ENCODE measurements at regions not wholly inside any gene's neighbourhood (a gene's known extent, or its start where the extent isn't known, plus 50 kb on each side); places are given as distances from the start of the nearest gene placed in this dataset.

- H3K9me3 ChIP-seq (ENCODE audit: low read depth, low read length): no peaks in the 10 kb centered on the region
- no peak for TF ChIP-seq CTCF (IDR thresholded peaks at IDR 0.05; ENCODE audit: extremely low read depth, low read depth, low read length)
- no peaks in the 10 kb centered on the region for H4K20me1 ChIP-seq (ENCODE audit: insufficient read depth, low read length)
- H3K4me3 ChIP-seq (ENCODE audit: insufficient read depth, low read length): no peak overlapping the region
- no peak overlapping the region for H2AFZ ChIP-seq (ENCODE audit: low read length)
- no peak overlapping the region for H3K27ac ChIP-seq (ENCODE audit: low read depth, low read length)
- DNase-seq (ENCODE audit: insufficient read length, low spot score, missing footprints): no peak
- no peaks in the 10 kb centered on the region for H3K79me2 ChIP-seq (ENCODE audit: insufficient read depth, low read length)
- H3K4me1 ChIP-seq (ENCODE audit: insufficient read depth, low read length): no peaks in the 10 kb centered on the region
- H3K4me2 ChIP-seq (ENCODE audit: insufficient read depth, low read length): no peak overlapping the region
- no peaks in the 10 kb centered on the region for H3K36me3 ChIP-seq (ENCODE audit: insufficient read depth, low read length)
- peaks cover 32% of the 10 kb centered on the region for H3K27me3 ChIP-seq (ENCODE audit: insufficient read depth, low read length)
Observed at GRCh38 chr13:29959086-29959485, 108.7 kb upstream of the UBL3 start.

GRCh38 chr13:29958476-29958875 lies 108.1 kb upstream of the UBL3 start:
- H3K4me2 ChIP-seq (ENCODE audit: insufficient read depth, low read length): no peak overlapping the region
- no peak overlapping the region for H2AFZ ChIP-seq (ENCODE audit: low read length)
- no peaks in the 10 kb centered on the region for H3K79me2 ChIP-seq (ENCODE audit: insufficient read depth, low read length)
- H3K4me3 ChIP-seq (ENCODE audit: insufficient read depth, low read length): no peak overlapping the region
- no peak overlapping the region for H3K27ac ChIP-seq (ENCODE audit: low read depth, low read length)
- H3K4me1 ChIP-seq (ENCODE audit: insufficient read depth, low read length): no peaks in the 10 kb centered on the region
- H3K36me3 ChIP-seq (ENCODE audit: insufficient read depth, low read length): no peaks in the 10 kb centered on the region
- no peak for TF ChIP-seq CTCF (IDR thresholded peaks at IDR 0.05; ENCODE audit: extremely low read depth, low read depth, low read length)
- no peaks in the 10 kb centered on the region for H3K9me3 ChIP-seq (ENCODE audit: low read depth, low read length)
- no peaks in the 10 kb centered on the region for H4K20me1 ChIP-seq (ENCODE audit: insufficient read depth, low read length)
- peaks cover 36% of the 10 kb centered on the region for H3K27me3 ChIP-seq (ENCODE audit: insufficient read depth, low read length)
- no peak for DNase-seq (ENCODE audit: insufficient read length, low spot score, missing footprints)

- Histone ChIP-seq H3K27me3 (ENCODE audit: insufficient read depth, low read length) (peaks cover 36% of the 10 kb centered on the region), H3K4me2 (ENCODE audit: insufficient read depth, low read length) (peak overlapping the region; percentile 1), H3K27ac (ENCODE audit: low read depth, low read length) (no peak overlapping the region), H4K20me1 (ENCODE audit: insufficient read depth, low read length) (no peaks in the 10 kb centered on the region), H3K36me3 (ENCODE audit: insufficient read depth, low read length) (no peaks in the 10 kb centered on the region), H3K4me3 (ENCODE audit: insufficient read depth, low read length) (no peak overlapping the region), H3K79me2 (ENCODE audit: insufficient read depth, low read length) (no peaks in the 10 kb centered on the region), H2AFZ (ENCODE audit: low read length) (no peak overlapping the region), H3K4me1 (ENCODE audit: insufficient read depth, low read length) (no peaks in the 10 kb centered on the region), H3K9me3 (ENCODE audit: low read depth, low read length) (no peaks in the 10 kb centered on the region)
- TF ChIP-seq CTCF (IDR thresholded peaks at IDR 0.05; ENCODE audit: extremely low read depth, low read depth, low read length): no peak
- DNase-seq (ENCODE audit: insufficient read length, low spot score, missing footprints): no peak
Observed at GRCh38 chr13:29957320-29957719, 106.9 kb upstream of the UBL3 start.

- H3K4me3 ChIP-seq (ENCODE audit: insufficient read depth, low read length): no peak overlapping the region
- no peak overlapping the region for H3K4me2 ChIP-seq (ENCODE audit: insufficient read depth, low read length)
- no peaks in the 10 kb centered on the region for H3K9me3 ChIP-seq (ENCODE audit: low read depth, low read length)
- no peaks in the 10 kb centered on the region for H3K36me3 ChIP-seq (ENCODE audit: insufficient read depth, low read length)
- H3K4me1 ChIP-seq (ENCODE audit: insufficient read depth, low read length): no peaks in the 10 kb centered on the region
- no peaks in the 10 kb centered on the region for H4K20me1 ChIP-seq (ENCODE audit: insufficient read depth, low read length)
- H3K27me3 ChIP-seq (ENCODE audit: insufficient read depth, low read length): peaks cover 36% of the 10 kb centered on the region
- TF ChIP-seq CTCF (IDR thresholded peaks at IDR 0.05; ENCODE audit: extremely low read depth, low read depth, low read length): no peak
- H2AFZ ChIP-seq (ENCODE audit: low read length): no peak overlapping the region
- DNase-seq (ENCODE audit: insufficient read length, low spot score, missing footprints): no peak
- H3K27ac ChIP-seq (ENCODE audit: low read depth, low read length): no peak overlapping the region
- no peaks in the 10 kb centered on the region for H3K79me2 ChIP-seq (ENCODE audit: insufficient read depth, low read length)
Observed at GRCh38 chr13:29956853-29957252, 106.4 kb upstream of the UBL3 start.
